ENCODE measurements at regions not wholly inside any gene's neighbourhood (a gene's known extent, or its start where the extent isn't known, plus 50 kb on each side); places are given as distances from the start of the nearest gene placed in this dataset.

- TF ChIP-seq, protein P1, sequence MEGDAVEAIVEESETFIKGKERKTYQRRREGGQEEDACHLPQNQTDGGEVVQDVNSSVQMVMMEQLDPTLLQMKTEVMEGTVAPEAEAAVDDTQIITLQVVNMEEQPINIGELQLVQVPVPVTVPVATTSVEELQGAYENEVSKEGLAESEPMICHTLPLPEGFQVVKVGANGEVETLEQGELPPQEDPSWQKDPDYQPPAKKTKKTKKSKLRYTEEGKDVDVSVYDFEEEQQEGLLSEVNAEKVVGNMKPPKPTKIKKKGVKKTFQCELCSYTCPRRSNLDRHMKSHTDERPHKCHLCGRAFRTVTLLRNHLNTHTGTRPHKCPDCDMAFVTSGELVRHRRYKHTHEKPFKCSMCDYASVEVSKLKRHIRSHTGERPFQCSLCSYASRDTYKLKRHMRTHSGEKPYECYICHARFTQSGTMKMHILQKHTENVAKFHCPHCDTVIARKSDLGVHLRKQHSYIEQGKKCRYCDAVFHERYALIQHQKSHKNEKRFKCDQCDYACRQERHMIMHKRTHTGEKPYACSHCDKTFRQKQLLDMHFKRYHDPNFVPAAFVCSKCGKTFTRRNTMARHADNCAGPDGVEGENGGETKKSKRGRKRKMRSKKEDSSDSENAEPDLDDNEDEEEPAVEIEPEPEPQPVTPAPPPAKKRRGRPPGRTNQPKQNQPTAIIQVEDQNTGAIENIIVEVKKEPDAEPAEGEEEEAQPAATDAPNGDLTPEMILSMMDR (IDR thresholded peaks at IDR 0.05), result no peak
- TF ChIP-seq POLR2A (IDR thresholded peaks at IDR 0.05), result no peak
Measured at GRCh38 chr3:78277220-78277619, 1237.3 kb downstream of the ROBO2 start.

All from testis (tissue), 2 donors.